ENCODE measurements at regions not wholly inside any gene's neighbourhood (a gene's known extent, or its start where the extent isn't known, plus 50 kb on each side); places are given as distances from the start of the nearest gene placed in this dataset.

DNA sequence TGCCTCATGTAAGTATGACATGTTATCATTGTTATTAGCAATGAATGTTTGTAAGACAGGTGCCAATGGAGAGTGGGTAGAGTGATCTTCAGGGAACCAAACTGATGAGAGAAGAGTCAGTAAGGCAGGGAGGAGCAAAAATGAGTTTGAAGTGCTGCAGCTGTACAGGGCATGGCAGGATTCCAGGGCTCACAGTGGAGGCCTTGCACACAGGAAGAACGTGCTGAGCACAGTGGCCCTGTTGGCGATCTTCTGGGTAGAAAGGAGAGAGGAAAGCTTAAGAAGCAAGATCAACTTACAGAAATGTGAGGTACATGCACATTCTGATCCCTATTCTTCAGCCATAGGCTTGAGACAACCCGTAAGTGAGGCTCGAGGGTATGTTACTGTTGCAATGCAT, 219.3 kb upstream of the TMEM45B start:
- no peak for TF ChIP-seq CTCF (IDR thresholded peaks at IDR 0.05)
- no peaks in the 10 kb centered on the region for H3K27me3 ChIP-seq
- H3K4me3 ChIP-seq = no peak overlapping the region
- H3K9me3 ChIP-seq = no peaks in the 10 kb centered on the region
- no peaks in the 10 kb centered on the region for H3K36me3 ChIP-seq
- H3K27ac ChIP-seq = no peak overlapping the region
- no peak for DNase-seq
- ATAC-seq = no peak
- intact Hi-C loops (cut with DNase I) = no loop called here
- H3K4me1 ChIP-seq = no peaks in the 10 kb centered on the region

- DNase-seq = no peak
- no peak overlapping the region for H3K4me3 ChIP-seq
- intact Hi-C loops (cut with DNase I) = no loop called here
- H3K36me3 ChIP-seq = no peaks in the 10 kb centered on the region
- no peak overlapping the region for H3K27ac ChIP-seq
- TF ChIP-seq CTCF (IDR thresholded peaks at IDR 0.05) = no peak
- no peaks in the 10 kb centered on the region for H3K4me1 ChIP-seq
- H3K27me3 ChIP-seq = no peaks in the 10 kb centered on the region
- ATAC-seq = no peak
- no peaks in the 10 kb centered on the region for H3K9me3 ChIP-seq
These were observed 217.3 kb upstream of the TMEM45B start for GRCh38 chr11:129598378-129598777.

DNA sequence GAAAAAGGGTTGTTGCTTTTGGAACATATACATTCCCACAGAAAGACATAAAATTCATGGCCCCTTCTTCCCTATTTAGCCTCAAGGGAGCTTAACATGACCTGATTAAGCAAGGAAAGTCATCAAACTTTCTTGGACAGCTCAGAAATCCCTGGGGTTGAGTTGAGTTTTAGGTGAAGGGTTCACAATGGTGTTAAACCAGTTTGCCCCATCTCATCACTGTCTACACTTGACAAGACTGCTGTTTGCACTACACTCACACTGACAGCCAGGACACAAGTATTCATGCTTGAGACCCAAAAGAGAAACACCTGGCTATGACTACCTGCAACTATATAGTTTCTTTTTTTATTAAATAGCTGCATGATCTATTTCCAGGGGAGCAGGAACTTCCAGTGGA, 209.8 kb upstream of the TMEM45B start:
- Histone ChIP-seq H3K9me3 (no peaks in the 10 kb centered on the region), H3K4me1 (no peaks in the 10 kb centered on the region), H3K27ac (no peak overlapping the region), H3K4me3 (no peak overlapping the region), H3K27me3 (no peaks in the 10 kb centered on the region), H3K36me3 (no peaks in the 10 kb centered on the region)
- intact Hi-C loops (cut with DNase I) = no loop called here
- DNase-seq (no peak), ATAC-seq (no peak)
- TF ChIP-seq CTCF (IDR thresholded peaks at IDR 0.05) = no peak

DNA sequence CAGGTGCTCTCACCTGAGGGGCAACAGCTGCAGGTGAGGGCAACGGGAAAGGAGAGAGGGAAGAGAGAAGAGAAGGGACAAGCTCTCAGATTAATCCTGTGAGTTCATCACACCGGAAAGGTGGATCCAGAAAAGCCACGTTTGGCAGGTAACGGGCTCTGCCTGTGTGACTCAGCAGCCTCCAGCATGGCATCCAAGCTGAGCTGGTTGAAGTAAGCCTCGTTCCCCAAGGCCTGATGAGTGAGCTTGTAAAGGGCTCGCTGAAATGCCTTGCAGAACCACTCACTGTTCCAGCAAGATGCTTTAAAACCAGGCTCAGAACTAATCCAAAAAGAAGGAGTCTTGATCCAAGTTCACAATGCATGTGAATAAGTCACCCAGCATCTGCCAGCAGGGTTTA, 206.9 kb upstream of the TMEM45B start:
- Histone ChIP-seq H3K4me1 (no peaks in the 10 kb centered on the region), H3K4me3 (no peak overlapping the region), H3K27ac (no peak overlapping the region), H3K36me3 (no peaks in the 10 kb centered on the region), H3K27me3 (no peaks in the 10 kb centered on the region), H3K9me3 (no peaks in the 10 kb centered on the region)
- no peak for ATAC-seq
- no peak for TF ChIP-seq CTCF (IDR thresholded peaks at IDR 0.05)
- no peak for DNase-seq
- intact Hi-C loops (cut with DNase I) = no loop called here

DNA sequence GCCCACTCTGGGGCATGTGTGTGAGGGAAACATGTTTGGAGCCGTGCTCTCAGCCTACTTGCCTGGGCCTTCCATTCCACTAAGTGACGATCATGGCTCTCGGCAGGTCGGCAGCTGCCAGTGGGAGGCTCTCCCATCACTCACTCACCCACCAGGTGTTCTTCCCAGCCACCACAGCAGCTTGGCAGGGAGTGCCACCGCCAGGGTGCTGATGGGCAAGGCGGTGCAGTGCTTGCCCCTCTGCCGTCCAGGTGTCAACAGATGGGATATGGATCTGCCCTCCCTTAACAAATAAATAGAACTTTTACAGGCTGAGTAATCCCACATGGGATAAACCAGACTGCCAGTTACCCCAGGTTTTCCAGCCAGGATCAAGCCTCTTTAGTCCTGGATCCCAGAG, 205.5 kb upstream of the TMEM45B start:
- Histone ChIP-seq H3K36me3 (no peaks in the 10 kb centered on the region), H3K9me3 (no peaks in the 10 kb centered on the region), H3K4me1 (no peaks in the 10 kb centered on the region), H3K4me3 (no peak overlapping the region), H3K27me3 (no peaks in the 10 kb centered on the region), H3K27ac (no peak overlapping the region)
- intact Hi-C loops (cut with DNase I) = no loop called here
- DNase-seq = no peak
- no peak for TF ChIP-seq CTCF (IDR thresholded peaks at IDR 0.05)
- ATAC-seq = no peak

DNA sequence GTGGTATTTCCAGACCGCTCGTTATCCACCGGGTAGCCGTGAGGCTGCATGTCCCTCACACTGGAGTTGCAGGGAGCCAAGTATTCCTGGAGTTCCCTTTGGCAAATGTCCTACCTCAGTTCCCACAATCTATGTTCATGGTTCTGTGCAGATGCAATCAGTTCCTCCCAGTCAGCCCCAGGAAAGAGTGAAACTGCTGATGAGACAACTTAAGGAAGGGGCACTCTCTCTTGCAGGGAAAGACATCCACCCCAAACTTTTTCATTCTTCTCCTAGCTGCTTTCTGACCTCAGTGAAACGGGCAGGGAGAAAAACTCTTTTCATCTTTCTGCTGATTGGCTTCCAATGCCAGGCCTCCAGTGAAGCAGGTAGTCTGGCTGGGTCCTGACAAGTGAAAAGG, 205.1 kb upstream of the TMEM45B start:
- ATAC-seq = no peak
- no peak for DNase-seq
- intact Hi-C loops (cut with DNase I) = no loop called here
- H3K4me3 ChIP-seq = no peak overlapping the region
- H3K9me3 ChIP-seq = no peaks in the 10 kb centered on the region
- no peaks in the 10 kb centered on the region for H3K27me3 ChIP-seq
- H3K4me1 ChIP-seq = no peaks in the 10 kb centered on the region
- no peak for TF ChIP-seq CTCF (IDR thresholded peaks at IDR 0.05)
- H3K27ac ChIP-seq = no peak overlapping the region
- no peaks in the 10 kb centered on the region for H3K36me3 ChIP-seq

All from upper lobe of right lung (tissue), 1 donor.